Stimulated activated CD4-positive, alpha-beta T cell treated with anti-CD3 and anti-CD28 coated beads, TNF-alpha, amount 100 ng/mL, for 4 hours (primary cell): ENCODE measurements at regions not wholly inside any gene's neighbourhood (a gene's known extent, or its start where the extent isn't known, plus 50 kb on each side); places are given as distances from the start of the nearest gene placed in this dataset.

ENCODE experiments used
- DNase-seq, 3 experiments: peaks; one replicate each; pipeline ENCODE4 v3.0.0-alpha.2; 2020; ENCODE audit warnings: low read depth in 3 of 3

GRCh38 chr18:41543815-41544214, 411.2 kb upstream of the PIK3C3 start:
- DNase-seq: no peak

- no peak for DNase-seq
Observed at GRCh38 chr18:41540237-41540871, 414.7 kb upstream of the PIK3C3 start.

GRCh38 chr18:41538751-41539150, 416.3 kb upstream of the PIK3C3 start:
- no peak for DNase-seq

GRCh38 chr18:41537666-41538065, 417.4 kb upstream of the PIK3C3 start:
- no peak for DNase-seq

GRCh38 chr18:41532344-41533086, 422.5 kb upstream of the PIK3C3 start:
- no peak for DNase-seq

- no peak for DNase-seq
Observed at GRCh38 chr18:41530970-41531369, 424.1 kb upstream of the PIK3C3 start.

GRCh38 chr18:41529093-41529492, 425.9 kb upstream of the PIK3C3 start:
- no peak for DNase-seq

GRCh38 chr18:41526054-41526453, 429.0 kb upstream of the PIK3C3 start:
- DNase-seq: no peak

- no peak for DNase-seq
Observed at GRCh38 chr18:41524674-41525470, 430.2 kb upstream of the PIK3C3 start.

- no peak for DNase-seq
Observed at GRCh38 chr18:41517142-41517541, 437.9 kb upstream of the PIK3C3 start.

- no peak for DNase-seq
Observed at GRCh38 chr18:41513438-41513837, 441.6 kb upstream of the PIK3C3 start.

GRCh38 chr18:41504316-41504715, 450.7 kb upstream of the PIK3C3 start:
- no peak for DNase-seq

GRCh38 chr18:41501848-41502247, 453.2 kb upstream of the PIK3C3 start:
- no peak for DNase-seq

GRCh38 chr18:41499345-41499744, 455.7 kb upstream of the PIK3C3 start:
- DNase-seq: no peak

GRCh38 chr18:41490861-41491260, 464.2 kb upstream of the PIK3C3 start:
- DNase-seq: no peak

GRCh38 chr18:41486575-41486974, 468.5 kb upstream of the PIK3C3 start:
- no peak for DNase-seq

GRCh38 chr18:41484069-41484468, 471.0 kb upstream of the PIK3C3 start:
- DNase-seq: no peak

GRCh38 chr18:41482501-41482900, 472.5 kb upstream of the PIK3C3 start:
- no peak for DNase-seq

- DNase-seq: no peak
Observed at GRCh38 chr18:41466436-41467160, 488.4 kb upstream of the PIK3C3 start.

- DNase-seq: no peak
Observed at GRCh38 chr18:41465386-41465785, 489.6 kb upstream of the PIK3C3 start.

GRCh38 chr18:41464278-41464677, 490.8 kb upstream of the PIK3C3 start:
- no peak for DNase-seq

- no peak for DNase-seq
Observed at GRCh38 chr18:41462946-41463345, 492.1 kb upstream of the PIK3C3 start.
